ENCODE measurements at regions not wholly inside any gene's neighbourhood (a gene's known extent, or its start where the extent isn't known, plus 50 kb on each side); places are given as distances from the start of the nearest gene placed in this dataset.

GRCh38 chr20:12763406-12763805, 245.4 kb upstream of the SPTLC3 start:
- DNase-seq = no peak

- DNase-seq = no peak
Measured at GRCh38 chr20:12764053-12764452, 244.7 kb upstream of the SPTLC3 start.

GRCh38 chr20:12764851-12765250, 243.9 kb upstream of the SPTLC3 start:
- DNase-seq = no peak

GRCh38 chr20:12773936-12774335, 234.8 kb upstream of the SPTLC3 start:
- no peak for DNase-seq

- DNase-seq = no peak
Measured at GRCh38 chr20:12775041-12775440, 233.7 kb upstream of the SPTLC3 start.

- no peak for DNase-seq
Measured at GRCh38 chr20:12777016-12777415, 231.8 kb upstream of the SPTLC3 start.

GRCh38 chr20:12786276-12786675, 222.5 kb upstream of the SPTLC3 start:
- DNase-seq = no peak

GRCh38 chr20:12788632-12789299, 220.0 kb upstream of the SPTLC3 start:
- DNase-seq = no peak

- no peak for DNase-seq
Measured at GRCh38 chr20:12790859-12791258, 217.9 kb upstream of the SPTLC3 start.

GRCh38 chr20:12798286-12798685, 210.5 kb upstream of the SPTLC3 start:
- no peak for DNase-seq

- no peak for DNase-seq
Measured at GRCh38 chr20:12808006-12808567, 200.7 kb upstream of the SPTLC3 start.

- DNase-seq = no peak
Measured at GRCh38 chr20:12815231-12815768, 193.5 kb upstream of the SPTLC3 start.

- DNase-seq = no peak
Measured at GRCh38 chr20:12815778-12816408, 192.9 kb upstream of the SPTLC3 start.

- DNase-seq = no peak
Measured at GRCh38 chr20:12821249-12821648, 187.5 kb upstream of the SPTLC3 start.

GRCh38 chr20:12823734-12824133, 185.0 kb upstream of the SPTLC3 start:
- DNase-seq = no peak

- DNase-seq = no peak
Measured at GRCh38 chr20:12824328-12825225, 184.2 kb upstream of the SPTLC3 start.

- DNase-seq = no peak
Measured at GRCh38 chr20:12825226-12825595, 183.6 kb upstream of the SPTLC3 start.

GRCh38 chr20:12827816-12828385, 180.9 kb upstream of the SPTLC3 start:
- no peak for DNase-seq

- DNase-seq = no peak
Measured at GRCh38 chr20:12829170-12829569, 179.6 kb upstream of the SPTLC3 start.

GRCh38 chr20:12833861-12834260, 174.9 kb upstream of the SPTLC3 start:
- DNase-seq = no peak

GRCh38 chr20:12835999-12836398, 172.8 kb upstream of the SPTLC3 start:
- DNase-seq = no peak

GRCh38 chr20:12837646-12838045, 171.1 kb upstream of the SPTLC3 start:
- no peak for DNase-seq
